Ishikawa (cell line): ENCODE measurements at regions not wholly inside any gene's neighbourhood (a gene's known extent, or its start where the extent isn't known, plus 50 kb on each side); places are given as distances from the start of the nearest gene placed in this dataset.

Experiments used
- CREB1 ChIP-seq: IDR thresholded peaks from 2 replicates; pipeline ENCODE4 v1.6.1; 2012; ENCODE audit warnings: low read depth
- EP300 ChIP-seq: IDR thresholded peaks from 2 replicates; pipeline ENCODE4 v1.6.1; 2012; ENCODE audit warnings: borderline replicate concordance
- FOXM1 ChIP-seq: IDR thresholded peaks from 2 replicates; pipeline ENCODE4 v1.6.1; 2012; ENCODE audit warnings: low read depth, borderline replicate concordance
- USF1 ChIP-seq: IDR thresholded peaks from 2 replicates; pipeline ENCODE4 v1.6.1; 2012
- YY1 ChIP-seq: IDR thresholded peaks from 2 replicates; pipeline ENCODE4 v1.6.1; 2012; ENCODE audit warnings: low read depth

- TF ChIP-seq EP300, result no peak
- TF ChIP-seq YY1, result no peak
- no peak for TF ChIP-seq FOXM1
- no peak for TF ChIP-seq USF1
- no peak for TF ChIP-seq CREB1
Observed at GRCh38 chr10:29950391-29950790, 109.0 kb downstream of the JCAD start.
